ENCODE measurements at regions not wholly inside any gene's neighbourhood (a gene's known extent, or its start where the extent isn't known, plus 50 kb on each side); places are given as distances from the start of the nearest gene placed in this dataset.

GRCh38 chr2:45154144-45154543, 144.9 kb upstream of the SIX2 start:
- TF ChIP-seq PKNOX1 (IDR thresholded peaks at IDR 0.05) (peak; percentile 57; the same call in 1 of the 2 replicates), SP1 (IDR thresholded peaks at IDR 0.05) (no peak), TARDBP (IDR thresholded peaks at IDR 0.05) (no peak), FOXA1 (IDR thresholded peaks at IDR 0.05) (no peak)
- ChIA-PET POLR2A (no interaction called here), CTCF (no interaction called here)

GRCh38 chr2:45153121-45153520, 143.9 kb upstream of the SIX2 start:
- no peak for DNase-seq (ENCODE audit: extremely low spot score)
- ChIA-PET POLR2A (no interaction called here), CTCF (no interaction called here)
- no peak for TF ChIP-seq L3MBTL2 (conservative IDR thresholded peaks at IDR 0.05)

More at GRCh38 chr2:45154144-45154543, 144.9 kb upstream of the SIX2 start:
- no peak for DNase-seq (ENCODE audit: extremely low spot score)

- ChIA-PET CTCF (no interaction called here), POLR2A (no interaction called here)
- TF ChIP-seq FOXA1 (IDR thresholded peaks at IDR 0.05) (no peak), BHLHE40 (IDR thresholded peaks at IDR 0.05; ENCODE audit: borderline replicate concordance) (no peak), NFRKB (IDR thresholded peaks at IDR 0.05) (no peak), SUZ12 (IDR thresholded peaks at IDR 0.05) (no peak), TARDBP (IDR thresholded peaks at IDR 0.05) (no peak), ZNF384 (IDR thresholded peaks at IDR 0.05) (no peak), SP1 (IDR thresholded peaks at IDR 0.05) (no peak), FOXM1 (IDR thresholded peaks at IDR 0.05; ENCODE audit: borderline replicate concordance) (no peak), HDGF (IDR thresholded peaks at IDR 0.05; ENCODE audit: borderline replicate concordance) (no peak), CTBP1 (IDR thresholded peaks at IDR 0.05; ENCODE audit: borderline replicate concordance) (no peak)
- DNase-seq (ENCODE audit: extremely low spot score) = no peak
These were observed 143.4 kb upstream of the SIX2 start for GRCh38 chr2:45152691-45153090.

- POLR2A ChIA-PET = no interaction called here
- CTCF ChIA-PET = no interaction called here
- TF ChIP-seq FOXM1 (IDR thresholded peaks at IDR 0.05; ENCODE audit: borderline replicate concordance) (no peak), LEF1 (IDR thresholded peaks at IDR 0.05; ENCODE audit: borderline replicate concordance) (no peak), FOXK2 (IDR thresholded peaks at IDR 0.05) (no peak), FOXA1 (IDR thresholded peaks at IDR 0.05) (no peak), PKNOX1 (IDR thresholded peaks at IDR 0.05) (no peak), HDGF (IDR thresholded peaks at IDR 0.05; ENCODE audit: borderline replicate concordance) (no peak), ARNT (IDR thresholded peaks at IDR 0.05) (no peak), CTBP1 (IDR thresholded peaks at IDR 0.05; ENCODE audit: borderline replicate concordance) (no peak), TARDBP (IDR thresholded peaks at IDR 0.05) (no peak), L3MBTL2 (conservative IDR thresholded peaks at IDR 0.05) (no peak), BHLHE40 (IDR thresholded peaks at IDR 0.05; ENCODE audit: borderline replicate concordance) (no peak), SUZ12 (IDR thresholded peaks at IDR 0.05) (no peak)
- no peak for DNase-seq (ENCODE audit: extremely low spot score)
These were observed 136.0 kb upstream of the SIX2 start for GRCh38 chr2:45145073-45145899.

GRCh38 chr2:45141883-45142866, 132.9 kb upstream of the SIX2 start:
- CTCF ChIA-PET = interaction anchor here (0.6 kb wide), 1 partner anchor 36 kb away, joined by 7 read pairs; no protein-coding TSS in a partner anchor
- POLR2A ChIA-PET = no interaction called here
- TF ChIP-seq NFRKB (IDR thresholded peaks at IDR 0.05) = no peak
- DNase-seq (ENCODE audit: extremely low spot score) = no peak

- CTCF ChIA-PET = no interaction called here
- TF ChIP-seq L3MBTL2 (conservative IDR thresholded peaks at IDR 0.05) = no peak
- no peak for TF ChIP-seq FOXK2 (IDR thresholded peaks at IDR 0.05)
- no peak for TF ChIP-seq LEF1 (IDR thresholded peaks at IDR 0.05; ENCODE audit: borderline replicate concordance)
- no peak for TF ChIP-seq ARNT (IDR thresholded peaks at IDR 0.05)
- no peak for TF ChIP-seq NFRKB (IDR thresholded peaks at IDR 0.05)
- TF ChIP-seq FOXA1 (IDR thresholded peaks at IDR 0.05) = no peak
- no peak for TF ChIP-seq PKNOX1 (IDR thresholded peaks at IDR 0.05)
- no peak for TF ChIP-seq SP1 (IDR thresholded peaks at IDR 0.05)
- no peak for TF ChIP-seq TARDBP (IDR thresholded peaks at IDR 0.05)
- no peak for TF ChIP-seq CTBP1 (IDR thresholded peaks at IDR 0.05; ENCODE audit: borderline replicate concordance)
- no peak for TF ChIP-seq ELF4 (IDR thresholded peaks at IDR 0.05)
- no peak for TF ChIP-seq SUZ12 (IDR thresholded peaks at IDR 0.05)
- no peak for TF ChIP-seq BHLHE40 (IDR thresholded peaks at IDR 0.05; ENCODE audit: borderline replicate concordance)
- no peak for DNase-seq (ENCODE audit: extremely low spot score)
- POLR2A ChIA-PET = no interaction called here
These were observed 131.4 kb upstream of the SIX2 start for GRCh38 chr2:45140675-45141074.
